ENCODE measurements at regions not wholly inside any gene's neighbourhood (a gene's known extent, or its start where the extent isn't known, plus 50 kb on each side); places are given as distances from the start of the nearest gene placed in this dataset.
A peak's percentile ranks its signal among the peaks of the same experiment; 100 is the strongest.

GRCh38 chr12:85516039-85516438 lies 236.0 kb downstream of the ALX1 start:
- Histone ChIP-seq H2AFZ (ENCODE audit: low read length) (no peak overlapping the region), H3K9ac (replicated peaks in 1 of 4; ENCODE audit: extremely low read depth in 1 of 4, low read depth in 3 of 4, low read length in 3 of 4) (no peak overlapping the region), H3K23ac (ENCODE audit: insufficient read length) (no peak overlapping the region), H2BK120ac (replicated peaks; ENCODE audit: low read depth, low read length) (no peak overlapping the region), H3K36me3 (ENCODE audit: control insufficient read depth in 2 of 4, insufficient read depth in 4 of 4, low read length in 3 of 4) (no peaks in the 10 kb centered on the region), H3K14ac (ENCODE audit: insufficient read length) (no peak overlapping the region), H3K18ac (ENCODE audit: extremely low read depth, low read length) (no peak overlapping the region), H2AK5ac (ENCODE audit: low read depth, low read length) (no peak overlapping the region), H2BK5ac (ENCODE audit: low read depth, low read length) (no peak overlapping the region), H3K27me3 (replicated peaks in 1 of 4; ENCODE audit: control insufficient read depth in 3 of 4, extremely low read depth in 1 of 4, insufficient read depth in 3 of 4, low read length in 3 of 4) (no peaks in the 10 kb centered on the region), H3K56ac (replicated peaks; ENCODE audit: insufficient read length, low read depth, low read length) (no peak overlapping the region), H2BK15ac (ENCODE audit: low read length) (no peak overlapping the region), H4K91ac (replicated peaks; ENCODE audit: insufficient read length, low read length) (no peak overlapping the region), H3K27ac (ENCODE audit: low read depth, low read length) (no peak overlapping the region), H3K4me2 (ENCODE audit: insufficient read depth in 1 of 2, low read depth in 2 of 2, low read length in 2 of 2) (no peak overlapping the region), H3K4ac (replicated peaks; ENCODE audit: insufficient read length, low read depth, low read length) (no peak overlapping the region), H3K4me3 (ENCODE audit: extremely low read depth in 1 of 4, insufficient read depth in 2 of 4, low read depth in 3 of 4, low read length in 4 of 4) (no peak overlapping the region), H4K5ac (ENCODE audit: insufficient read length, low read depth, low read length) (no peak overlapping the region), H4K20me1 (replicated peaks in 1 of 2; ENCODE audit: control insufficient read depth in 1 of 2, insufficient read depth in 2 of 2, low read length in 2 of 2) (no peaks in the 10 kb centered on the region), H2BK12ac (ENCODE audit: low read depth, low read length) (no peak overlapping the region), H3K23me2 (ENCODE audit: low read depth, low read length) (no peaks in the 10 kb centered on the region), H2BK20ac (ENCODE audit: low read length) (no peak overlapping the region), H3K4me1 (replicated peaks in 1 of 4; ENCODE audit: control insufficient read depth in 3 of 4, insufficient read depth in 4 of 4, low read length in 3 of 4) (peaks cover 0 to 7% (median 0%) of the 10 kb centered on the region in 4 experiments; a peak in 4 of 7 replicates), H3K79me1 (ENCODE audit: low read depth, low read length) (no peaks in the 10 kb centered on the region), H3K9me3 (ENCODE audit: insufficient read depth in 2 of 2, low read depth in 1 of 2, low read length in 1 of 2) (no peaks in the 10 kb centered on the region), H3K79me2 (ENCODE audit: control insufficient read depth in 1 of 2, insufficient read depth in 2 of 2, low read length in 2 of 2) (no peaks in the 10 kb centered on the region), H4K8ac (ENCODE audit: extremely low read depth, insufficient read depth, low read length) (no peak overlapping the region)
- CTCF ChIA-PET (ENCODE audit: partially characterized antibody) = no interaction called here
- no peak for DNase-seq (ENCODE audit: low read depth in 1 of 2, low spot score in 2 of 2)
- POLR2A ChIA-PET (ENCODE audit: partially characterized antibody) = no interaction called here
- FAIRE-seq = no peak
- TF ChIP-seq MAFK (IDR thresholded peaks at IDR 0.05; ENCODE audit: low read depth, low read length) (peak; percentile 78; the same call in 1 of the 2 replicates), KDM5A (IDR thresholded peaks at IDR 0.05; ENCODE audit: low read length) (no peak)
